SK-N-SH treated with all-trans-retinoic acid at 6 μM for 48 hours (cell line): ENCODE measurements at regions not wholly inside any gene's neighbourhood (a gene's known extent, or its start where the extent isn't known, plus 50 kb on each side); places are given as distances from the start of the nearest gene placed in this dataset.

Experiments used
- ARNTL ChIP-seq: fragments of 450-650 bp; formaldehyde crosslinking; IDR thresholded peaks from 2 replicates; pipeline ENCODE4 v1.5.0; 2020; ENCODE audit warnings: low read depth, mild to moderate bottlenecking, moderate library complexity, borderline replicate concordance
- CSDC2 ChIP-seq: fragments of 250-450 bp; sonication (Bioruptor Pico); IDR thresholded peaks from 2 replicates; pipeline ENCODE4 v1.5.0; 2020; ENCODE audit warnings: mild to moderate bottlenecking, moderate library complexity
- ESRRG ChIP-seq: fragments of 250-450 bp; sonication (Bioruptor Pico); IDR thresholded peaks from 2 replicates; pipeline ENCODE4 v1.6.1; 2021; ENCODE audit warnings: mild to moderate bottlenecking
- POU6F1 ChIP-seq: fragments of 250-450 bp; sonication (Bioruptor Pico); IDR thresholded peaks from 2 replicates; pipeline ENCODE4 v1.8.0; 2021; ENCODE audit warnings: low read depth, mild to moderate bottlenecking, moderate library complexity, borderline replicate concordance
- TOX ChIP-seq: fragments of 250-450 bp; sonication (Bioruptor Pico); IDR thresholded peaks from 2 replicates; pipeline ENCODE4 v1.8.0; 2021; ENCODE audit warnings: mild to moderate bottlenecking, moderate library complexity, borderline replicate concordance
- ZC3H10 ChIP-seq: fragments of 250-450 bp; sonication (Bioruptor Pico); IDR thresholded peaks from 2 replicates; pipeline ENCODE4 v1.5.1; 2021; ENCODE audit warnings: mild to moderate bottlenecking, moderate library complexity
- ZFP3 ChIP-seq: fragments of 250-450 bp; sonication (Bioruptor Pico); IDR thresholded peaks from 2 replicates; pipeline ENCODE4 v1.5.0; 2020; ENCODE audit warnings: mild to moderate bottlenecking, moderate library complexity
- ZFP30 ChIP-seq: fragments of 450-650 bp; formaldehyde crosslinking; IDR thresholded peaks from 2 replicates; pipeline ENCODE4 v1.5.0; 2022; ENCODE audit warnings: mild to moderate bottlenecking, moderate library complexity
- ZNF565 ChIP-seq: fragments of 450-650 bp; formaldehyde crosslinking; conservative IDR thresholded peaks from 2 replicates; pipeline ENCODE4 v1.5.0; 2020; ENCODE audit warnings: low read depth, mild to moderate bottlenecking, moderate library complexity
- ZNF70 ChIP-seq: fragments of 450-650 bp; formaldehyde crosslinking; IDR thresholded peaks from 2 replicates; pipeline ENCODE4 v1.5.0; 2020; ENCODE audit warnings: mild to moderate bottlenecking, moderate library complexity
- ZNF8 ChIP-seq: fragments of 450-650 bp; formaldehyde crosslinking; IDR thresholded peaks from 2 replicates; pipeline ENCODE4 v1.5.0; 2020; ENCODE audit warnings: mild to moderate bottlenecking, moderate library complexity

DNA sequence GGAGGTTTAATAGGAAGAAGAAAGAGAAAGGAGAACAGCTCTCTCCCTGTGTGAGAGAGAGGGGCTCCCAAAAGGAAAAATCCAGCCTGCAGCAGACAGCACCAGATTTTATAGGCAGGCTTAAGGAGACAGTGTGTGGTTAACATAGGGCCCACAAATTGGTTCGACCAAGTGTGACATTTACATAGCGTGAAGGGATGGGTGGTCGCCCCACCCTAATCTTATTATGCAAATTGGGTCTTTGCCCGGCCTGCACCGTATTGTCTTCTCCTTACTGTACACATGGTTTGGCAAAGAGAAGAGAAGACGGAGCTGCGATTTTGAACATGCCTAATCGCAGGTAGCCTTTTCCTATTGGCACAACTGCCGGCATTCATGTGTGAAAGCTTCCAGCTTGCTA, 756.3 kb downstream of the NXPH1 start:
- TF ChIP-seq CSDC2 (CRISPR knock-in tag) (no peak), POU6F1 (CRISPR knock-in tag) (no peak), ZNF70 (CRISPR knock-in tag) (no peak), ZNF565 (CRISPR knock-in tag) (no peak), ARNTL (no peak), ZFP30 (CRISPR knock-in tag) (no peak), ZC3H10 (CRISPR knock-in tag) (no peak), ZFP3 (no peak), TOX (CRISPR knock-in tag) (no peak), ESRRG (CRISPR knock-in tag) (no peak), ZNF8 (CRISPR knock-in tag) (no peak)
